NCI-H2196 treated with DMSO at 0.1 percent for 48 hours (cell line): ENCODE measurements at regions not wholly inside any gene's neighbourhood (a gene's known extent, or its start where the extent isn't known, plus 50 kb on each side); places are given as distances from the start of the nearest gene placed in this dataset.
"Not testable (repeated sequence)": the region's sequence is repeated elsewhere in the genome, so short reads cannot be mapped to it uniquely, and the experiment has no call there.

Experiments used
- DNase-seq: peaks from one replicate; lab custom pipeline; 2025; ENCODE audit not compliant: unreplicated experiment; lab: John Stamatoyannopoulos, UW

- DNase-seq, result no peak
Measured at GRCh38 chr4:138803051-138803450, 212.5 kb upstream of the NOCT start.

- no peak for DNase-seq
Measured at GRCh38 chr4:138802499-138802898, 213.1 kb upstream of the NOCT start.

GRCh38 chr4:138800421-138800820 lies 215.2 kb upstream of the NOCT start:
- DNase-seq, result no peak

GRCh38 chr4:138798404-138798803 lies 217.2 kb upstream of the NOCT start:
- DNase-seq, result no peak

- no peak for DNase-seq
Measured at GRCh38 chr4:138797646-138798045, 217.9 kb upstream of the NOCT start.

GRCh38 chr4:138796761-138797160 lies 218.8 kb upstream of the NOCT start:
- DNase-seq, result no peak

GRCh38 chr4:138790706-138791340 lies 224.8 kb upstream of the NOCT start:
- no peak for DNase-seq

- no peak for DNase-seq
Measured at GRCh38 chr4:138789796-138790195, 225.8 kb upstream of the NOCT start.

GRCh38 chr4:138788857-138789256 lies 226.7 kb upstream of the NOCT start:
- DNase-seq, result no peak

- no peak for DNase-seq
Measured at GRCh38 chr4:138788267-138788790, 227.3 kb upstream of the NOCT start.

GRCh38 chr4:138779761-138780160 lies 235.8 kb upstream of the NOCT start:
- DNase-seq, result not testable (repeated sequence)

- no peak for DNase-seq
Measured at GRCh38 chr4:138775890-138776289, 239.7 kb upstream of the NOCT start.

GRCh38 chr4:138775489-138775888 lies 240.1 kb upstream of the NOCT start:
- no peak for DNase-seq

GRCh38 chr4:138774940-138775339 lies 240.6 kb upstream of the NOCT start:
- DNase-seq, result no peak

- DNase-seq, result not testable (repeated sequence)
Measured at GRCh38 chr4:138774125-138774524, 241.5 kb upstream of the NOCT start.

GRCh38 chr4:138773321-138773720 lies 242.3 kb upstream of the NOCT start:
- DNase-seq, result no peak

GRCh38 chr4:138772366-138772765 lies 243.2 kb upstream of the NOCT start:
- DNase-seq, result no peak

- DNase-seq, result no peak
Measured at GRCh38 chr4:138770818-138771217, 244.8 kb upstream of the NOCT start.

GRCh38 chr4:138766332-138766731 lies 249.2 kb upstream of the NOCT start:
- no peak for DNase-seq

GRCh38 chr4:138765442-138765841 lies 250.1 kb upstream of the NOCT start:
- no peak for DNase-seq

GRCh38 chr4:138761638-138762220 lies 253.9 kb upstream of the NOCT start:
- DNase-seq, result no peak

- no peak for DNase-seq
Measured at GRCh38 chr4:138759554-138759902, 256.1 kb upstream of the NOCT start.
